GM19372 (cell line): ENCODE measurements at regions not wholly inside any gene's neighbourhood (a gene's known extent, or its start where the extent isn't known, plus 50 kb on each side); places are given as distances from the start of the nearest gene placed in this dataset.

ENCODE experiments used
- ATAC-seq: cut with Tn5 transposase; IDR thresholded peaks from one replicate; pipeline ENCODE4 v1.9.1; 2021; ENCODE audit warnings: mild to moderate bottlenecking, low read depth, moderate library complexity; ENCODE audit not compliant: unreplicated experiment

- no peak for ATAC-seq
Observed at GRCh38 chr7:24178811-24179570, 105.0 kb upstream of the NPY start.

- ATAC-seq = no peak
Observed at GRCh38 chr7:24191362-24191761, 92.6 kb upstream of the NPY start.

GRCh38 chr7:24192053-24192452, 91.9 kb upstream of the NPY start:
- no peak for ATAC-seq

GRCh38 chr7:24192691-24193090, 91.3 kb upstream of the NPY start:
- no peak for ATAC-seq

DNA sequence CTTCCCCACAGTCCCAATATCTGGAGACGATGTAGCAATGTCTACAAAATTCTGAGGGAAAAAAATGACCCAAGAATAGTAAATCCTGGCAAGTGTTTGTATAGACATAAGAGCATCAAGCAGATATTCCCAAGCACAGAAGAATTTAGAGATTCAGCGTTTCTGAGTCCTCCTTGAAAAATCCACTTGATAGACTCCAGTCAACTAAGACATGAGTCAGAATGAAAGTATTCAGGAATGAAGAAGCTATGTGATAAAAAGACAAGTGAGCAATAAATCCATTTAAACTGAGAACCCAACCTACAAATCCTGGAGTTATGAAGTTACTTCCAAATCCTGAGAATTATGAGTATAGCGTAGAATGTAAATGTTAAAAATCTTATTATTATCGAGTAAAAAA, 86.1 kb upstream of the NPY start:
- no peak for ATAC-seq

DNA sequence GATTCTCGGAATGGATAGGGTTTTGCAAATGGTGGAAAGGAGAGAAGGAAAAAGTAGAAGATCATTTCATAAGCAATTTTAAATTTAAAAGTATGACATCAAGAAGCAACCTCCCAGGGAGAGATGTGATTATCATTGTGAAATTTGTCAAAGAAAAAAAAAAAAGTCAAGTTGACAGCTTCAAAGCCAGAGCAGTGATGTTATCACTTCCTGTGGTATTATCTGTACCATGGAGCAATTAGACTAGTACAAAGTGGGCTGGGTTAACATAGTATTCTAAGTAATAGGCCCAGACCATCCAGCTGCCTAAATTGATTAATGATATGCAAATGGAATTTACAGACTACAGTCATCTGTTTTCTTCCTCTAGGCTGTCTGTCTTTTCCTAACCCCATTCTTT, 84.0 kb upstream of the NPY start:
- ATAC-seq = no peak

- ATAC-seq = no peak
Observed at GRCh38 chr7:24200407-24200966, 83.5 kb upstream of the NPY start.

DNA sequence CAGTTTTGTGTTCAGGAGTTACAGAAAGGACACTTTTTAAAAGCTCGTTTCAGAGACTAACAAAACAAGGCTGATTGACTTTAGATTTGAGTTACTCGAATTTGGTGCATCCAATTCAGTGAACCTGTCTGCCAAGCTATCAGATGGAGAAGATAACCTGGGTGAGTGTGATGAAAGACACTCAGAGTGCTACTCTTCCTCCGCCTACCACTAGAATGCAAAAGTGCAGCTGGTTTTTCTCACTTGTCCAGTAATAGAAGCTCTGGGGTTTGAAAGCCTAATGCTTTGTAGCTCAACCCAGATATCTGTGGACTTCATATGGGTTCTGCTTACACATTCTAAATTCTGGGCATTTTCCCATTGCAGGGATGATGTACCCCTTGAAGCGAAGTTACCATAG, 82.8 kb upstream of the NPY start:
- ATAC-seq = no peak

DNA sequence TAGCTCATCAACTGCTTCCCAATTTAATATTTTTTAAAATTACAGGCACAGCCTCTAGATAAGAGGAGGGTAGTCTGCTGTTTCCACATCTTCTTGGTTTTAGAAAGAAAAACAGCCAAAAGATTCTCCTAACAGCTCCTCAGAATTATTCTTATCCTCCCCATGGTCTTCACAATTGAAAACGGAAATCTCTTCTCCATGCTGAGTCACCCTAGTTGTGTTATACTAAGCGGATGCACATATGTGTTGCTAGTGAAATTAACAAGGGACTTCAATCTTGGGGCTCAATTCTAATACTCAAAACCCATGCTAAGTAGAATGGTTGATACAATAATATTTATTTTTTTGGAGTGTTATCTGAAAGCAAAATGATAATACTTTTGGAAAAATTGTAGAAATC, 71.9 kb upstream of the NPY start:
- no peak for ATAC-seq

GRCh38 chr7:24213311-24213710, 70.7 kb upstream of the NPY start:
- no peak for ATAC-seq

GRCh38 chr7:24214670-24215069, 69.3 kb upstream of the NPY start:
- no peak for ATAC-seq

DNA sequence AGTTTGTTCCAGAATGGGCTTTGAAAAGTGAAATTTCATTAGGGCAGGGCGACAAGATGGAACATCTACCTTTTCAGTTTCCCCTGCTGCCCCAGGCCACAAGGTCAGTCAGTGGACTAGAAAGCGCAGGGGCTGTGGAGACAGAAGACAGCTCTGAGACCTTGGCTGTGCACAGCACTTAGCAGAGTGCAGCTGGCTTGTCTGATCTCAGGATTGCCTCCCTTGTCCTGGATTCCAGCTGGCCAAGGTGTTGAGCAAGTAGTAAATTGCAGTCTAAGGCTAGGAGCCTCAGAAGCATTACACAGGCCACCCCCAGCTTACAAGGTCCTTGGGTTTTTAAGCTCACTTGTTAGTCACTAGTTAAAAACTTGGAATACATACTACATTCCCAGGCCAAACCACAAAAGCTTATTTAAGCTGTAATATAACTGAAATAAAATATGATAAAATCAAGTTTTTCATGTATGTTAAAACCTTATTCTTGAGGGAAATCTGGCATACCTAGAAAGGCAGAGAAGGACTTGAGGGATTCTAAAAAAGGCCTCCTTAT, 67.3 kb upstream of the NPY start:
- no peak for ATAC-seq

- no peak for ATAC-seq
Observed at GRCh38 chr7:24221500-24221899, 62.5 kb upstream of the NPY start.

GRCh38 chr7:24227068-24227467, 56.9 kb upstream of the NPY start:
- peak; percentile 38 for ATAC-seq

GRCh38 chr7:24227603-24228359, 56.2 kb upstream of the NPY start:
- peak; percentile 92 for ATAC-seq

DNA sequence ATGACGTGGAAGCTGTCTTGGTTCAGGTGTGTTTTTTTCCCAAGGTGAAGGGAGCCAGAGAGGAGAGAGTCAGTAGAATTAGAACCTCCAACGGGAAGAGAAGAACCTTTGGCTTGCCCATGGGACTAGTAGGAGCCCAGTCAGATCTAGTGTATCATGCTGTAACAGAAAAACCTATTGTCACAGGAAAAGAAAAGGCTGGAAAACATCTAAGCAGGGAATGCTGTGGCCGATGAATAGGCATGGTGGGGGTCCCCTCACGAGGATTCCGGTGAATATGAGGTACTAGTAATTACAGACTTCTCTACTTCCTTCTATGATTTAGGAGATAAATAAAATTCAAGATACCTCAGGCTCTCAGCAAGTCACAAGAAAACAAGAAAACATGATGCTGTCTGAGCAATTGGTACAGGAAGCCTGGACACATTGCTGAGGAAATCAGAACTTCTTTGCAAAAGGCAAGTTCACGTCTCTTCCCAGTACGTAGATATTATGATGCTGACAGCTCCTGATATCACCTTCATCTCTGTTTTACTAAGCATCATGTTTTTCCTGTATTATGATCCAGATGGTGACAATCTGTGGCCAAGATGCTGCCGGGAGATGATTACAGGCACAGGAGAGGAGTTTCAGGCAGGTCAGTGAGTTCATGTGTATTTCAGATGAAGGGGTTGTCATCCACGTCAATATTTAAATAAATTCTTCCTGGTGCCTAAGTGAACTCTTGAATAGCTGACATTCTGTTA, 54.3 kb upstream of the NPY start:
- ATAC-seq = no peak

DNA sequence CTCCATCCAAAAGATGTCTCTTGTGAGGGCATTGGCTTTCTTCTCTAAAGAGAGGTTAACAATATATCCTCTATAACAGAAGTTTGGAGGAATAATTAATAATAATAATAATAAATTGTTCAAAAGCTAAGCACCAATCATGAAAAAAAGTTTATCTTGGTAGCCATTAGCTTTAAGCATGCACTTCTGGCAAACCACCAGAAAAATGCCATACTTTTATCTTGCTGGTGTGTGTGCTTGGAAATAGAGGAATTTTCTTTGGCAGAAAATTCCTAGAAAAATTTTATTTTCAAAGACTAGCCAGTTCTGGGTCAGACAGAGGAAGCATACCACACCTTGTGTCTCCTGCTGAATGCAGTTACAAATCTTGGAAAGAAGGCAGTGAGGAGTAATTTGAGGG, 52.5 kb upstream of the NPY start:
- no peak for ATAC-seq

GRCh38 chr7:24233386-24233785, 50.6 kb upstream of the NPY start:
- ATAC-seq = no peak
